ENCODE measurements at regions not wholly inside any gene's neighbourhood (a gene's known extent, or its start where the extent isn't known, plus 50 kb on each side); places are given as distances from the start of the nearest gene placed in this dataset.
"Not testable (repeated sequence)": the region's sequence is repeated elsewhere in the genome, so short reads cannot be mapped to it uniquely, and the experiment has no call there.

GRCh38 chr3:87792534-87793336 is 266.1 kb downstream of the CGGBP1 start, which contains the start of gene HTR1F:
Gene HTR1F (plus strand): TSS chr3:87792706.
- no peak for DNase-seq

GRCh38 chr3:87792198-87792533 is 266.6 kb downstream of the CGGBP1 start:
- no peak for DNase-seq

DNA sequence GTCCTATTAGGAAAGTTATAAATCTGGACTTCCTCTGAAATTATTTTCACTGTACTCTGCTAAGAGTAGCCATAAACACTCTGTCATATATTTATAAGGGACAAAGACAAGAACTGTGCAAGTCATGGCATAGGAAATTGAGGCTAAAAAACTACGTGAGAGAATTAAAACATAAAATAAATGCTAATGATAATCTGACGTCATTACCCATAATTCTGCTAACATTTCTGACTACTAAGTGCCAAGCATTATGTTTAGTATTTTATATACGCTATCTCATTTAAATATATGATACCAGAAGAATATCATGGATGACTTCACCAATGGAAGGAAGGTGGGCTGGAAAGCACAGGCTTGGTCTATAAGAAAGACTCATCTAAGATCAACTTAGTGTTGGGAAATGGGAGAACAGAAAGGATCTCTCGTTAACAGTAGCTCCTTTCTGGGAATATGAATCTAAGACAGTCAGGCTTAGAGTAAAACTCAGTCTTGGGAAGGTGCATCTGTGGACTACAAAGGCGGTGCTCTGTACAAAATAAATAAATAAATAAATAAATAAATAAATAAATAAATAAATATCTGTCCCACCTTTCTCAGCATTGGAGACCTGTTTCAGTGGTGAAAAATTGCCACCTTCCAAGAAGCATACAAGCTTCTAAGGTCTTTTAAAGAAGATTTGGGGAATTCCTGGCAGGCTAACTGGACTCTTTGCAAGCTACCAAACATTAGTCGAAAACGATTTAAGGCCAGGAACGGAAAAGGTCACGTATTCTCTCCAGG is 267.4 kb downstream of the CGGBP1 start:
- no peak for DNase-seq

DNA sequence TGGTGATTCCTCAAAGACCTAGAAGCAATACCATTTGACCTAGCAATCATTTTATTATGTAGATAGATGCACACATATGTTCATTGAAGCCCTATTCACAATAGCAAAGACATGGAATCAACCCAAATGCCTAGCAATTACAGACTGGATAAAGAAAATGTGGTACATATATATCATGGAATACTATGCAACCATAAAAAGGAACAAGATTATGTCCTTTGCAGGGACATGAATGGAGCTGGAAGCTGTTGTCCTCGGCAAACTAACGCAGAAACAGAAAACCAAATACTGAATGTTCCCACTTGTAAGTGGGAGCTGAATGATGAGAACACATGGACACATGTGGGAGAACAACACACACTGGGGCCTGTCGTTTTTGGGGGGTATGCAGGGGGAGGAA is 269.8 kb downstream of the CGGBP1 start:
- not testable (repeated sequence) for DNase-seq

- no peak for DNase-seq
Observed at GRCh38 chr3:87788516-87788915, 270.3 kb downstream of the CGGBP1 start.

GRCh38 chr3:87780811-87781210 is 278.0 kb downstream of the CGGBP1 start:
- no peak for DNase-seq

GRCh38 chr3:87778876-87779275 is 279.9 kb downstream of the CGGBP1 start:
- no peak for DNase-seq

GRCh38 chr3:87771337-87772192 is 287.2 kb downstream of the CGGBP1 start:
- peak; percentile 28 for DNase-seq

DNA sequence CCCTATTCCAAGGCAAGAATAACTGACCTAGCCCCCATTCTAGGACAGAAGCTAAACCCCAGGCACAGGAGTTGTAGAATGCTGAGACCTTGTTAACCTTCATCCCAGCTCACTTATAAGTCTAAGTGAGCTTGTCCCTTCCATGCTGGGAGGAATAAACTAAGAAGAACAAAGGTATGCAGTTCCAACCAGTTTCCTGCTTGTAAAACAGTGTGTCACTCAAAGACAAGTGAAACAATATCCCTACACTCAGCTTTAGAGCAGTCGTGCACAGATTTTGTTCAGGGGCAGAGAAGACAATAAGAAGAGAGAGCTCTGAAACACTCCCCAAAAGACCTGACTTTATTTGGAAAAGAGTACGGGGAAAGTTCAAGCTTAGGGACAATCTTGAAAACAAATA is 292.1 kb downstream of the CGGBP1 start:
- no peak for DNase-seq

DNA sequence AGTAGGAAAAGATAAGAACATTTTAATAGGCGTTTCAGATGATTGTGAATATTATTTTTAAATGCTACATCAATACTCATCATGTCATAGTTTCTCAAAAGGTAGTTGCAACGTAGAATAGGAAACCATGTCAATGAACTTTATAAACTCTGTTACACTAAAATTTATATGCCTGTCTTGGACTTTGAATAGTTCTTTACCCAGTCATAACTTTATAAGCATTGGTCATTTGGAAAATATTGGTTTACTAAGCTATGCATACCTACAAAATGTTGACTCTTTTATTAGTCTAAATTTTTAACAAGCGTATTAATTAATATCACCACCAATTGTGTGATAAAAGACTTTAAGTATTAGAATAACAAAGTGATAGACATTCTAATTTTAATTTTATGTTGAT is 293.5 kb downstream of the CGGBP1 start:
- no peak for DNase-seq

DNA sequence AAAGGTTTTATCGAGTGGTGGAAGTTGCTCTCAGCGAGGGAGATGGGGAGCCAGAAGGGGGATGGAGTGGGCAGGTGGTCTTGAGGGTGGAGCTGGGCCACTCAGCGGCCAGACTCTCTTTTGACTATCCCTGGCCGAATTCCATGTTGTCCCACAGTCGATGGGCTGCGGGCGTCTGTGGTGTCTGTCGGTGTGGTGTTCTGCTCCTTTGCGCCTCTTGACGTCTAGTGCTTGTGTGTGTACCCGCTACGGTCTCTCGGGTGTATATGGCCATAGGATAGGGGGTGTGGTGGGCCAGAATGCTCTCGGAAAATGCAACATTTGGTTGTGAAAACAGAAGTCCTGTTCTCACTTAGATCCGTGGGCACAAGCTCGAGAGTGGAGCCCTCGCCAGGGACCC is 297.0 kb downstream of the CGGBP1 start:
- DNase-seq = no peak

GRCh38 chr3:87761341-87761740 is 297.5 kb downstream of the CGGBP1 start:
- no peak for DNase-seq

- DNase-seq = no peak
Observed at GRCh38 chr3:87756616-87757015, 302.2 kb downstream of the CGGBP1 start.

- no peak for DNase-seq
Observed at GRCh38 chr3:87755852-87756251, 303.0 kb downstream of the CGGBP1 start.

GRCh38 chr3:87742250-87742649 is 316.6 kb downstream of the CGGBP1 start:
- no peak for DNase-seq

GRCh38 chr3:87740894-87741293 is 317.9 kb downstream of the CGGBP1 start:
- DNase-seq = not testable (repeated sequence)

DNA sequence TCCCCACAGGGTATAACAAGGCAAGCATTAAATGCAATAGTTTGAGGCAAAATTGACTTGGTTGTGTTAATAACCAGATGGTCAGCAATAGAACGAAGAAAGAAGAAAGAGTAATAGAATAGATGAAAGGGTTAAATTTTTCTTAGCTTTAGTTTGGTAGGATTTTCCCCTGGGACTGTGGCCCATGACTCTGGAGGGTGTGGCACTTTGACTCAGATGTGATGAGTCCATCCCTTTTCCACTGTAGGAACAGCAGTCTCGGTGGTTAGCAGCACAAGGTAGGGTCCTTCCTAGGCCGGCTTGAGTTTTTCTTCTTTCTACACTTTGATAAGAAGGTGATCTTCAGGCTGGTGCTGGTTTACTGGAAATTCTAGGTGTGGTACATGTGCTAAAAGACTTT is 321.0 kb downstream of the CGGBP1 start:
- DNase-seq = not testable (repeated sequence)

DNA sequence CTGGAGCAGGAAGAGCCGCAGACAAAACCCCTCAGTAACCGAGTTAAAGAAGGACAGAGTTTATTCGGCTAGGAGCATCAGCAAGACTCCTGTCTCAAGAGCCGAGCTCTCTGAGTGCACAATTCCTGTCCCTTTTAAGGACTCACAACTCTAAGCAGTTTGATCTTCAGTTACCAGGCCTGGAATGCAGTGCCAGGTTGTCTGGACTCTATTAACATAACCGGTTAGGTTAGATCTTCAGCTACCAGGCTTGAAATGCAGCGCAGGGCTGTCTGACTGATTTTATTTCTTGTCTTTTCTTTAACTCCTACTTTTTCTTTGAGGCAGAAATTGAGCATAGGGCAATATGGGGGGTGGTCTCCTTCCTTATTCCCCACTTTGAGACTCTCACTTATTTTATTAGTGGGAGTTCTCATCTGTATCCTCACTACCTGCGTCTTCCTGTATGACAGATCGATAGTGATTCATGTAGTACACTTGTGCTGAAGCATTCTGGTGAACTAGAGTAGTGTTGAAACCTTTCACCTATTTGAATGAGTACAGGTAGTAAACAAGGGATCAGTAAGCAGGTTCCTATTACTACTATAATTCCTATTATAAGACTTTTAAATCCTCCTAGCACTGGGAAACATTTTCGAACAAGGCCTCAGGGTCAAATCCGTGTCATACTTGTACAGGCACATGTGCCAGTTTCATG is 325.0 kb downstream of the CGGBP1 start:
- no peak for DNase-seq

GRCh38 chr3:87732294-87732693 is 326.5 kb downstream of the CGGBP1 start:
- no peak for DNase-seq

- DNase-seq = no peak
Observed at GRCh38 chr3:87727783-87728182, 331.0 kb downstream of the CGGBP1 start.

DNA sequence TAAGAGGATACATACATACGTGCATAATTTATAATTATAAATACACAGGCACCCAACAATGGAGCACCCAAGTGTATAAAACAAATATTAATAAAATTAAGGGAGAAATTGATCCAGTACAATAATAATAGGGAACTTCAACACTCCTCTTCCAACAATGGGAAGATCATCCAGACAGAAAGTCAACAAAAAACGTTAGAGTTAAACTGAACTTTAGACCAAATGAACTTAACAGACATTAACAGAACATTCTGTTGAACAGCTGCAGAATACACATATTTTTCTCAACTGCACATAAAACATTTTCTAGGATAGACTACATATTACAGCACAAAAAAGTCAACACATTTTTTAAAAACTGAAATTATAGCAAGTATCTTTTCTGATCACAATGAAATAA is 339.7 kb downstream of the CGGBP1 start:
- DNase-seq = no peak

DNA sequence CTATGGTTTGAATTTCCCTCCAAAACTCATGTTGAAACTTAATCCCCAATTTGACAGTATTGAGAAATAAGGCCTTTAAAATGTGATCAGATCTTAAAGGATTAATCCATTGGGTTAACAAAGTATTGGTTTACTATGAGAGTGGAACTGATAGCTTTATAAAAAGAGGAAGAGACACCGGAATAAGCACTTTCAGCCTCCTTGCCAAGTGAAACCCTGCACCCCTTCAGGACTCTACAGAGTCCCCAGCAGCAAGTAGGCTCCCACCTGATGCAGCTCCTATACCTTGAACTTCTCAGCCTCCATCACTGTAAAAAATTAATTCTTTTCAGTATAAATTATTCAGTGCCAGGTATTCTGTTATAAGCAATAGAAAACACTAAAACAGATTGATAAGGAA is 348.3 kb downstream of the CGGBP1 start:
- no peak for DNase-seq

DNA sequence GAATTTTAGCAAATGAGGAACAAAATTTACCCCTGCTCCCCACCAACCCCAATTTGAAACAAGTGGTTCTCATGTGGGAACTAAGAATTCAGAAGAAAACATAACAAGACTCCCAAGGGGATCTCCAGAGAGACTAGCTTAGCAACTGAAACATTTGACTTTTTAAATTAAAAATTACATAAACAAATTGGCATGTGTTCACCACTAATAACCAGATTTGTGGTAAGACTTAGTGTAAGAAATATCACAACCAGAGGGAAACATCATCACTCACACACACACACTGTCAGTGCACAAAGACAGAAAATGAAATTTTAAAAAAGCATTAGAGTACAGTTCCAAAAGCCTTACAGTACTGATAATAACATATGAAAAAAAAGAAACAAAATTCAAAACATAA is 348.8 kb downstream of the CGGBP1 start:
- no peak for DNase-seq

Data from stimulated activated CD4-positive, alpha-beta T cell treated with anti-CD3 and anti-CD28 coated beads, Interleukin-4, amount 100 ng/mL, for 24 hours (primary cell).